DOHH2 (cell line): ENCODE measurements at regions not wholly inside any gene's neighbourhood (a gene's known extent, or its start where the extent isn't known, plus 50 kb on each side); places are given as distances from the start of the nearest gene placed in this dataset.

Source experiments
- H3F3A ChIP-seq: fragments of 200-600 bp; sonication (generic), shearing (Covaris generic); 2 replicates; pipeline ENCODE4 v1.6.0; 2016; ENCODE audit warnings: antibody characterized with exemption, mild to moderate bottlenecking; ENCODE audit not compliant: control insufficient read depth, insufficient read depth
- H3K27ac ChIP-seq: fragments of 200-600 bp; sonication (generic); 2 replicates; pipeline ENCODE4 v1.5.1; 2014; ENCODE audit warnings: low read depth, mild to moderate bottlenecking, low read length, moderate library complexity
- H3K27me3 ChIP-seq: fragments of 200-600 bp; sonication (generic); 2 replicates; pipeline ENCODE4 v1.6.1; 2014; ENCODE audit warnings: mild to moderate bottlenecking, low read length, mixed read lengths; ENCODE audit not compliant: control insufficient read depth
- H3K36me3 ChIP-seq: fragments of 200-600 bp; sonication (generic); 2 replicates; pipeline ENCODE4 v1.6.1; 2014; ENCODE audit warnings: mild to moderate bottlenecking, low read length, moderate library complexity, mixed read lengths; ENCODE audit not compliant: control insufficient read depth
- H3K4me1 ChIP-seq: fragments of 200-600 bp; sonication (generic); 2 replicates; pipeline ENCODE4 v1.6.1; 2014; ENCODE audit warnings: mild to moderate bottlenecking, low read length, mixed read lengths; ENCODE audit not compliant: control insufficient read depth
- H3K4me2 ChIP-seq: fragments of 200-600 bp; sonication (generic); 2 replicates; pipeline ENCODE4 v1.6.0; 2014; ENCODE audit warnings: mild to moderate bottlenecking, low read length, moderate library complexity
- H3K4me3 ChIP-seq: fragments of 200-600 bp; sonication (generic); 2 replicates; pipeline ENCODE4 v1.5.1; 2014; ENCODE audit warnings: mild to moderate bottlenecking, low read length, mixed read lengths
- H3K79me2 ChIP-seq: fragments of 200-600 bp; sonication (generic); 2 replicates; pipeline ENCODE4 v1.6.1; 2014; ENCODE audit warnings: mild to moderate bottlenecking, low read length, mixed read lengths; ENCODE audit not compliant: control insufficient read depth
- H3K9me2 ChIP-seq: fragments of 200-600 bp; sonication (generic); replicated peaks from 2 replicates; pipeline ENCODE4 v1.6.1; 2014; ENCODE audit warnings: mild to moderate bottlenecking, low read length, mixed read lengths; ENCODE audit not compliant: control insufficient read depth
- H3K9me3 ChIP-seq: fragments of 200-600 bp; sonication (generic); 2 replicates; pipeline ENCODE4 v1.6.1; 2014; ENCODE audit warnings: antibody characterized with exemption, low read length, mixed read lengths; ENCODE audit not compliant: control insufficient read depth, insufficient read depth
- H4K20me1 ChIP-seq: fragments of 200-600 bp; sonication (generic); 2 replicates; pipeline ENCODE4 v1.6.0; 2014; ENCODE audit warnings: low read depth, mild to moderate bottlenecking, antibody characterized with exemption, low read length, moderate library complexity; ENCODE audit not compliant: control insufficient read depth, insufficient read depth
- EZH2phosphoT487 ChIP-seq: fragments of 200-600 bp; sonication (generic); IDR thresholded peaks from 2 replicates; pipeline ENCODE4 v1.6.1; 2017; ENCODE audit warnings: borderline replicate concordance, mild to moderate bottlenecking, antibody characterized with exemption, low read length, moderate library complexity, mixed read lengths
- TF ChIP-seq, protein P1 (sequence below): fragments of 200-600 bp; sonication (generic); IDR thresholded peaks from one replicate; pipeline ENCODE4 v1.5.1; 2014; ENCODE audit warnings: antibody characterized with exemption, mild to moderate bottlenecking, low read depth, low read length; ENCODE audit not compliant: poor library complexity, severe bottlenecking

GRCh38 chr20:17870086-17870740, 98.4 kb downstream of the SNX5 start:
- Histone ChIP-seq H3F3A (no peaks in the 10 kb centered on the region), H3K9me3 (no peaks in the 10 kb centered on the region), H4K20me1 (no peaks in the 10 kb centered on the region), H3K4me3 (no peak overlapping the region), H3K4me2 (no peak overlapping the region), H3K27ac (no peak overlapping the region), H3K36me3 (no peaks in the 10 kb centered on the region), H3K79me2 (no peaks in the 10 kb centered on the region), H3K4me1 (peaks cover 26% of the 10 kb centered on the region), H3K9me2 (no peaks in the 10 kb centered on the region), H3K27me3 (peaks cover 17% of the 10 kb centered on the region)
- TF ChIP-seq EZH2phosphoT487, result no peak
- TF ChIP-seq, protein P1, sequence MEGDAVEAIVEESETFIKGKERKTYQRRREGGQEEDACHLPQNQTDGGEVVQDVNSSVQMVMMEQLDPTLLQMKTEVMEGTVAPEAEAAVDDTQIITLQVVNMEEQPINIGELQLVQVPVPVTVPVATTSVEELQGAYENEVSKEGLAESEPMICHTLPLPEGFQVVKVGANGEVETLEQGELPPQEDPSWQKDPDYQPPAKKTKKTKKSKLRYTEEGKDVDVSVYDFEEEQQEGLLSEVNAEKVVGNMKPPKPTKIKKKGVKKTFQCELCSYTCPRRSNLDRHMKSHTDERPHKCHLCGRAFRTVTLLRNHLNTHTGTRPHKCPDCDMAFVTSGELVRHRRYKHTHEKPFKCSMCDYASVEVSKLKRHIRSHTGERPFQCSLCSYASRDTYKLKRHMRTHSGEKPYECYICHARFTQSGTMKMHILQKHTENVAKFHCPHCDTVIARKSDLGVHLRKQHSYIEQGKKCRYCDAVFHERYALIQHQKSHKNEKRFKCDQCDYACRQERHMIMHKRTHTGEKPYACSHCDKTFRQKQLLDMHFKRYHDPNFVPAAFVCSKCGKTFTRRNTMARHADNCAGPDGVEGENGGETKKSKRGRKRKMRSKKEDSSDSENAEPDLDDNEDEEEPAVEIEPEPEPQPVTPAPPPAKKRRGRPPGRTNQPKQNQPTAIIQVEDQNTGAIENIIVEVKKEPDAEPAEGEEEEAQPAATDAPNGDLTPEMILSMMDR, result no peak

DNA sequence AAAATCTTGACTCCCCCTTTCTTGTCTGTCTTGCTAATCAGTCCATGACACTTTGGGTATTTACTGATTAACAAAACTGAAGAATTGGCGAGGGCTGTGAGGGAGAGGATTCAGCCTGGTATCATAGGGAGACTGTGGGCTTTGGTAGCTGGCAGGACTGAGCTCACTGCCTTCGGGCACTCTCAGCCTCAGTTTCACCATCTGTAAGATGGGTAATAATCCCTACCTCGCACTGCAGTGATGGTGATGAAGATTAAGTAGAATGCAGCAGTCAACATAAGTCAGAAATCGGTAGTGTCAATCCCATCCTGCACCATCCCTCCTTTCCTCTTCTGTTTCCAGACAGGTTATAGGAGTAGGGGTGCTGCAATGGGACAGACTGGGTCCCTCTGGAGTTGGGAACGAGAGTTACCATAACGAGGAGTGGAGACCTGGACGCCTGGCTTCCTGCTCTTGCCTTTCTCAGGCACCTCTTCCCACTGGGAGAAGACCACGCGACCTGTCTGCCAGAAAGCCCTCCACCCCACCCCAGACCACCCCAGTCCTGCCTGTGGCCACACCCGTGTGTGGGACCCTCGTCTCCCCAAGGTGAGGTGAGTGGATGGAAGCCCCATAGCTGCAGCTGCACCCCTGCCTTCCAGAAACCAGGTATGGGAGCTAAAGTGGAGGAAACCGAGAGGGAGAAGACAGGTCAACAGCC, 99.1 kb downstream of the SNX5 start:
- H3K27me3 ChIP-seq, result peaks cover 17% of the 10 kb centered on the region
- H3K79me2 ChIP-seq, result no peaks in the 10 kb centered on the region
- H3K4me1 ChIP-seq, result peaks cover 26% of the 10 kb centered on the region
- H3K4me3 ChIP-seq, result no peak overlapping the region
- H3K9me3 ChIP-seq, result no peaks in the 10 kb centered on the region
- H4K20me1 ChIP-seq, result no peaks in the 10 kb centered on the region
- H3K27ac ChIP-seq, result no peak overlapping the region
- no peak overlapping the region for H3K4me2 ChIP-seq
- no peak for TF ChIP-seq EZH2phosphoT487
- TF ChIP-seq, protein P1, result no peak
- no peaks in the 10 kb centered on the region for H3F3A ChIP-seq
- no peaks in the 10 kb centered on the region for H3K9me2 ChIP-seq
- H3K36me3 ChIP-seq, result no peaks in the 10 kb centered on the region

GRCh38 chr20:17868700-17869231, 99.8 kb downstream of the SNX5 start:
- Histone ChIP-seq H3K36me3 (no peaks in the 10 kb centered on the region), H3K79me2 (no peaks in the 10 kb centered on the region), H3K9me2 (no peaks in the 10 kb centered on the region), H3K9me3 (no peaks in the 10 kb centered on the region), H3K4me2 (no peak overlapping the region), H3K27ac (no peak overlapping the region), H4K20me1 (no peaks in the 10 kb centered on the region), H3F3A (no peaks in the 10 kb centered on the region), H3K4me3 (no peak overlapping the region), H3K27me3 (peaks cover 17% of the 10 kb centered on the region), H3K4me1 (peaks cover 20% of the 10 kb centered on the region)
- TF ChIP-seq, protein P1, result no peak
- no peak for TF ChIP-seq EZH2phosphoT487
